Right lobe of liver (tissue), 4 donors: ENCODE measurements at regions not wholly inside any gene's neighbourhood (a gene's known extent, or its start where the extent isn't known, plus 50 kb on each side); places are given as distances from the start of the nearest gene placed in this dataset.

Experiments
- CTCF ChIP-seq, 4 donors: fragments of 200-600 bp in 3 of 4; fragments of 450-650 bp in 1 of 4; IDR thresholded peaks; one replicate each; pipeline versions ENCODE4 v1.5.1 to v1.8.0; 2016 to 2022; ENCODE audit warnings: antibody characterized with exemption in 4 of 4, mild to moderate bottlenecking in 2 of 4
- POLR2A ChIP-seq: fragments of 450-650 bp; IDR thresholded peaks from one replicate; pipeline ENCODE4 v1.6.1; 2017; ENCODE audit warnings: antibody characterized with exemption, mild to moderate bottlenecking
- donor health status: DM: no; HTN: no; CAD: no.
- donor health status: DM: no; HTN: no; CAD: no.
- donor health status: DM: no; HTN: yes; CAD: no.

- TF ChIP-seq CTCF (IDR thresholded peaks at IDR 0.05) (no peak), POLR2A (no peak)
Measured at GRCh38 chr12:39682689-39683477, 63.3 kb upstream of the ABCD2 start.
